GM08714 (cell line): ENCODE measurements at regions not wholly inside any gene's neighbourhood (a gene's known extent, or its start where the extent isn't known, plus 50 kb on each side); places are given as distances from the start of the nearest gene placed in this dataset.

ENCODE experiments used
- H3K4me3 ChIP-seq: fragments of 200-500 bp; sonication (Bioruptor generic); 2 replicates; pipeline ENCODE4 v1.5.1; 2014; ENCODE audit warnings: mild to moderate bottlenecking, low read length, inconsistent platforms
- ZNF274 ChIP-seq: IDR thresholded peaks from 2 replicates; pipeline ENCODE4 v1.6.1; 2012; ENCODE audit warnings: mild to moderate bottlenecking, low read depth, low read length

- H3K4me3 ChIP-seq: no peak overlapping the region
- no peak for TF ChIP-seq ZNF274
These were observed 179.7 kb downstream of the RBFOX3 start for GRCh38 chr17:79431175-79431574.

- TF ChIP-seq ZNF274: no peak
- no peak overlapping the region for H3K4me3 ChIP-seq
These were observed 180.9 kb downstream of the RBFOX3 start for GRCh38 chr17:79429864-79430494.

GRCh38 chr17:79428988-79429387, 181.9 kb downstream of the RBFOX3 start:
- TF ChIP-seq ZNF274: no peak
- H3K4me3 ChIP-seq: no peak overlapping the region

GRCh38 chr17:79427621-79428539, 183.0 kb downstream of the RBFOX3 start:
- TF ChIP-seq ZNF274: no peak

GRCh38 chr17:79425686-79426085, 185.2 kb downstream of the RBFOX3 start:
- no peak for TF ChIP-seq ZNF274
- H3K4me3 ChIP-seq: no peak overlapping the region

More at GRCh38 chr17:79427621-79428539, 183.0 kb downstream of the RBFOX3 start:
- no peak overlapping the region for H3K4me3 ChIP-seq

GRCh38 chr17:79424471-79425185, 186.2 kb downstream of the RBFOX3 start:
- no peak for TF ChIP-seq ZNF274
- H3K4me3 ChIP-seq: no peak overlapping the region

GRCh38 chr17:79423811-79424465, 186.9 kb downstream of the RBFOX3 start:
- H3K4me3 ChIP-seq: no peak overlapping the region

GRCh38 chr17:79422236-79422635, 188.6 kb downstream of the RBFOX3 start:
- H3K4me3 ChIP-seq: no peak overlapping the region
- no peak for TF ChIP-seq ZNF274

More at GRCh38 chr17:79423811-79424465, 186.9 kb downstream of the RBFOX3 start:
- TF ChIP-seq ZNF274: no peak

DNA sequence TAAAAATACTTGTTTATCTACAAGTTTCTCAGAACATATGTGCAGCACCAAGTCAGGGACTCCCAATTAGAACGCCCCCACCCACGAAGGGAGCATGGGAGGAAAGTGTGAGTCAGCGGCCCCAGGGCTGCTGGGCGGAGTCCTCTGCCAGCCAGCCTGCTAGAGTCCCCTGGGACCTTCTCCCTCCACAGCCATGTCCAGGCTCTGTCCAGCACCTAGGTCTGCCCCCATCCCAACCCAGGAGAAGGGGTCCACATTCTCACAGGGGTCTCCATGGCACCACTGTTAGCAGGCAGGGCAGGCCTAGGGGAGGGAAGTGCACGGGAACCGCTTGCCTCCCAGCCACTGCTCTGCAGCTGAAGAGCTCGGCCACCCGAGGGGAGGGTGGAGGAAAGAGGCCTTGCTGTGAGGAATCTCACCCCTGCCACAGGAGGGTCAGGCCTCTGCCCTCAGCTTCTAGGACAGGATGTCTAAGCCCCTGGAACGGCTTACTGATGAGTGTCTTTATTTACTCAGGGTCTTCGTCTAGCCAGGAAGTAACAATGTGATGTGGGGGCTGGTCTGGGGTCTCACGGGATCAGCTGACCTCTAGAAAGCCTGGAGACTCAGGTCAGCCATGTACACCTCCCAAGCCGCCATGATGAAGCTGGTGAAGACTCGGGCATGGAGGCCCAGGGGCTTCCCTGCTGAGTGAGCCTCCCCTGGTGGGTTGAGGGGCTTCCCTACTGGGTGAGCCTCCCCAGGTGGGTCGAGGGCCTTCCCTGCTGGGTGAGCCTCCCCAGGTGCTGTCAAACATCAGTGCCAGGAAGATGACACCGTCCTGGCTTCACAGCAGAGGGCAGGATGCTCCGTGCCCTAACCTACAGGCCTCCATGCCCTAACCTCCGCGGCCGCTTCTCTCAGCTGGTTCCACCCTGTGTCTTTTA, 190.3 kb downstream of the RBFOX3 start:
- no peak for TF ChIP-seq ZNF274

DNA sequence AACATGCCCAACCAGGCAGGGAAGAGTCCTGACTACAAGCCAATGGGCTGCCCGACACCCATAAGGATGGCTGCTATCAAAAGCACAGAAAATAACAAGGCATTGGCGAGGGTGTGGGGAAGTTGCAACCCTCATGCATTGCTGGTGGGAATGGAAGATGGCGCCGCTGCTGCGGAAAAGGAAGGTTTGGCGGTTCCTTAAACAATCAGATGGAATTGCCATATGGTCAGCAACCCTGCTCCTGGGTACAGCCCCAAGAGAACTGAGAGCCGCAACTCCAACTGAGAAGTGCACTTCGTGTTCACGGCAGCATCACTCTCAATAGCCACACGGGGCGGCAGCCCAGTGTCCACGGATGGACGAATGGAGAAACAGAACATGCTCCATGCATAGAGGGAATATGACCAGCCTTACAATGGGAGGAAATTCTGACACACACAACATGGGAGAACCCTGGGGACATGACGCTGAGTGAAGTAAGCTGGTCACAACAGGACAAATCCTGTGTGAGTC, 193.3 kb downstream of the RBFOX3 start:
- no peak overlapping the region for H3K4me3 ChIP-seq
- no peak for TF ChIP-seq ZNF274

More for the DNA sequence above, 190.3 kb downstream of the RBFOX3 start:
- no peak overlapping the region for H3K4me3 ChIP-seq

GRCh38 chr17:79415909-79416308, 194.9 kb downstream of the RBFOX3 start:
- TF ChIP-seq ZNF274: no peak
- H3K4me3 ChIP-seq: no peak overlapping the region

- no peak overlapping the region for H3K4me3 ChIP-seq
- no peak for TF ChIP-seq ZNF274
These were observed 195.5 kb downstream of the RBFOX3 start for GRCh38 chr17:79415365-79415764.

- H3K4me3 ChIP-seq: no peak overlapping the region
- TF ChIP-seq ZNF274: no peak
These were observed 196.0 kb downstream of the RBFOX3 start for GRCh38 chr17:79414793-79415211.
